ENCODE measurements at regions not wholly inside any gene's neighbourhood (a gene's known extent, or its start where the extent isn't known, plus 50 kb on each side); places are given as distances from the start of the nearest gene placed in this dataset.

GRCh38 chr12:125216756-125217155 lies 151.5 kb downstream of the AACS start:
- Histone ChIP-seq H3K36me3 (replicated peaks in 1 of 2) (no peaks in the 10 kb centered on the region), H3K9me3 (replicated peaks in 1 of 3) (no peaks in the 10 kb centered on the region), H3K27ac (no peak overlapping the region), H3K4me1 (replicated peaks in 1 of 2) (no peaks in the 10 kb centered on the region), H3K27me3 (no peaks in the 10 kb centered on the region), H3K4me3 (no peak overlapping the region)
- WGBS, 4 donors: 75 to 77% (median 76%) methylated on average over 11 to 14 of the region's 14 CpGs
- intact Hi-C loops (cut with DNase I): no loop called here
- no peak for TF ChIP-seq CTCF (IDR thresholded peaks at IDR 0.05)
- no peak for TF ChIP-seq POLR2A (IDR thresholded peaks at IDR 0.05)
- DNase-seq: no peak

DNA sequence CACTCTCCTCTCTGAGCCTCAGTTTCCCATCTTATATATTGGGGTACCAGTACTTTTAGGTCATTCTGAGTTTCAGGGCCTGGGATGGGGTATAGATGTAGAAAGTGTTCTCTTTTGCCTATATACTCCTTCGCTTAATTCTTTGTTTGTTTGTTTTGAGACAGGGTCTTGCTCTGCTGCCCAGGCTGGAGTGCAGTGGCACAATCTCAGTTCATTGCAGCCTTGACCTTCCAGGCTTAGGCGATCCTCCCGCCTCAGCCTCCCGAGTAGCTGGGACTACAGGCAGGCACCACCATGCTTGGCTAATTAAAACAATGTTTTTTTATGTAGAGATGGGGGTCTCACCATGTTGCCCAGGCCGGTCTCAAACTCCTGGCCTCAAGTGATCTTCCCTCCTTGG lies 152.1 kb downstream of the AACS start:
- H3K4me1 ChIP-seq (replicated peaks in 1 of 2): no peaks in the 10 kb centered on the region
- no peak for DNase-seq
- no peaks in the 10 kb centered on the region for H3K36me3 ChIP-seq (replicated peaks in 1 of 2)
- WGBS, 4 donors: 67 to 77% (median 73%) methylated on average over 5 of the region's 5 CpGs
- intact Hi-C loops (cut with DNase I): no loop called here
- TF ChIP-seq POLR2A (IDR thresholded peaks at IDR 0.05): no peak
- TF ChIP-seq CTCF (IDR thresholded peaks at IDR 0.05): no peak
- no peaks in the 10 kb centered on the region for H3K27me3 ChIP-seq
- no peak overlapping the region for H3K4me3 ChIP-seq
- H3K27ac ChIP-seq: no peak overlapping the region
- H3K9me3 ChIP-seq (replicated peaks in 1 of 3): no peaks in the 10 kb centered on the region

DNA sequence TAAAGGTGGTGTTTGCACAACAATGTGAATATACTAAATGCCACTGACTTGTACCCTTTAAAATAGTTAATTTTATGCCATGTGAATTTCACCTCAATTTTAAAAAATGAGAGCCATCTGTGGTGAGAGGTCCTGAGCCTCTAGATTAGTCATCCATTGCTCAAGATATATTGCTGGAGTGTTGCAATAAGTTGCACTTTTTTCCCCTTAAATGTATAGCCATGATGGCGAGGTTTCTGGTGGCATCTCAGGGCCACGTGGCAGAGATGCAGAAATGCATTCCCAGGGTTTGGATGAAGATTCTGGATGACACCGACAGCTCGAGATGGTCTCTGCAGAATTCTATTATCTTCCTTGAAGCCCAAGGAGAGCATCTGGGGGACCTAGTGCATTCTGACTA lies 153.7 kb downstream of the AACS start:
- H3K9me3 ChIP-seq (replicated peaks in 1 of 3): no peaks in the 10 kb centered on the region
- no peaks in the 10 kb centered on the region for H3K27me3 ChIP-seq
- H3K4me1 ChIP-seq (replicated peaks in 1 of 2): no peaks in the 10 kb centered on the region
- H3K27ac ChIP-seq: no peak overlapping the region
- H3K36me3 ChIP-seq (replicated peaks in 1 of 2): no peaks in the 10 kb centered on the region
- intact Hi-C loops (cut with DNase I): no loop called here
- DNase-seq: no peak
- TF ChIP-seq POLR2A (IDR thresholded peaks at IDR 0.05) (no peak), CTCF (IDR thresholded peaks at IDR 0.05) (no peak)
- 63 to 87% (median 72%) methylated on average over 4 of the region's 4 CpGs for WGBS, 4 donors
- no peak overlapping the region for H3K4me3 ChIP-seq

DNA sequence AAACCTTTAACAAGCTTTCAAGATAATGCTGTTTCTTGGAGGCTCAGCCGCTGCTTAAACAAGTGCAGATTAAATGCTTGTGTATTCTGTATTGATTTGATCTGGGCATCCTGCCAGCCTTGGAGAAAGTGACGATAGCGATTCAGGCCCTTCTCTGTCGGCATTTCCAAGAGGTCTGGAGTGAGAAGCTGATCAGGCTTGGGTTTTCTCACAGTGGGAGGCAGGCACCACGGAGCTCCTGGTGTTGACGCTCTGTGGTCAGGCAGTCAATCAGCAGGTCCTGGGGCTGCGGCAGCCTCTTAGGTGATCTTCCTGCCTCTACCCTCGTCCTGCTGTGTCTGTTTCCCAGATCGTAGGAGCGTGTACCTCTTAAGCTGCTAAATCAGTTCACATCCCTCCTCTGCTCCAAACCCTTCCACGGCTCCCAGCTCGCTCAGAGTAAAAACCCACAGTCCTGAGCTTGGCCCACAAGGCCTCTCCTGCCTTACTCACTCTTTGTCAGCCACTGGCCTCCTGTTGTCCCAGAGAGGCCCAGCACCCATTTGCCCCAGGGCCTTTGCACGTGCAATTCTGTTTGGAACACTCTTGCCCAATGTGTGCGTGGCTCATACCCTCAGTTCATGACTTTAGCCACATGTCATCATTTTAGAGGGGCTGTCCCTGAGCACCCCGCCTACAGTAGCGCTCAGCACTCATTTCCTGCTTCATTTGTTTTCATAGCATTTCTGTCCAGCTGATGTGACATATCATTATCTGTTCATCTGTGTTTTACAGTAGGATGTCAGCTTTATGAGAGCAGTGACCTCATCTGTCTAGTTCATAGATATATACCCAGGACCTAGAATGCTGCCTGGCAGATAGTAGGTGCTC lies 155.4 kb downstream of the AACS start:
- no peaks in the 10 kb centered on the region for H3K36me3 ChIP-seq (replicated peaks in 1 of 2)
- TF ChIP-seq POLR2A (IDR thresholded peaks at IDR 0.05): no peak
- no peak for TF ChIP-seq CTCF (IDR thresholded peaks at IDR 0.05)
- H3K9me3 ChIP-seq (replicated peaks in 1 of 3): no peaks in the 10 kb centered on the region
- intact Hi-C loops (cut with DNase I): no loop called here
- H3K27me3 ChIP-seq: no peaks in the 10 kb centered on the region
- no peak for DNase-seq
- WGBS, 4 donors: 75 to 92% (median 82%) methylated on average over 10 to 16 of the region's 16 CpGs
- no peak overlapping the region for H3K27ac ChIP-seq
- no peaks in the 10 kb centered on the region for H3K4me1 ChIP-seq (replicated peaks in 1 of 2)
- no peak overlapping the region for H3K4me3 ChIP-seq

Data from adrenal gland (tissue), 9 donors.